Stimulated activated CD4-positive, alpha-beta T cell treated with anti-CD3 and anti-CD28 coated beads, Interleukin-15, amount 100 ng/mL, for 48 hours (primary cell): ENCODE measurements at regions not wholly inside any gene's neighbourhood (a gene's known extent, or its start where the extent isn't known, plus 50 kb on each side); places are given as distances from the start of the nearest gene placed in this dataset.
"Not testable (repeated sequence)": the region's sequence is repeated elsewhere in the genome, so short reads cannot be mapped to it uniquely, and the experiment has no call there.

Experiments used
- DNase-seq, 2 donors: peaks; one replicate each; pipeline ENCODE4 v3.0.0-alpha.2; 2020; ENCODE audit warnings: low read depth in 2 of 2

GRCh38 chr4:3926969-3927755, 161.0 kb downstream of the ADRA2C start:
- not testable (repeated sequence) for DNase-seq

GRCh38 chr4:3929431-3929830, 163.2 kb downstream of the ADRA2C start:
- DNase-seq = not testable (repeated sequence)

- DNase-seq = not testable (repeated sequence)
These were observed 166.5 kb downstream of the ADRA2C start for GRCh38 chr4:3932734-3933133.

DNA sequence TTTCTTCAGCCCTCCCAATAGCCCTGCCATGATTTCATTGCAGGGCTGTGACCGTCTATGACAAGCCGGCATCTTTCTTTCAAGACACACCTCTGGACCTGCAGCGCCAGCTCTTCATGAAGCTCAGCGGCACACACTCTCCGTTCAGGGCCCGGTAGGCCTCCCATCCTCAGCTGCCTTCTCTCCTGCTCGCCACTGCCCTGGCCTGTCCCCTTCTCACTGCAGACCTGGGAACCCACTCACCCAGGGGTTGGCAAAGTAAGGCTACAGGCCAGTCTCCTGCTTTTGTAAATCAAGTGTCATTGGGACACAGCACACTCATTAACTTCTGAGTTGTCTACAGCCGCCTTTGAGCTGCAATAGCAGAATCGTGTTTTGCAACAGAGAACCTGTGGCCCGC, 169.2 kb downstream of the ADRA2C start:
- DNase-seq = not testable (repeated sequence)

GRCh38 chr4:3936184-3936583, 170.0 kb downstream of the ADRA2C start:
- no peak for DNase-seq

DNA sequence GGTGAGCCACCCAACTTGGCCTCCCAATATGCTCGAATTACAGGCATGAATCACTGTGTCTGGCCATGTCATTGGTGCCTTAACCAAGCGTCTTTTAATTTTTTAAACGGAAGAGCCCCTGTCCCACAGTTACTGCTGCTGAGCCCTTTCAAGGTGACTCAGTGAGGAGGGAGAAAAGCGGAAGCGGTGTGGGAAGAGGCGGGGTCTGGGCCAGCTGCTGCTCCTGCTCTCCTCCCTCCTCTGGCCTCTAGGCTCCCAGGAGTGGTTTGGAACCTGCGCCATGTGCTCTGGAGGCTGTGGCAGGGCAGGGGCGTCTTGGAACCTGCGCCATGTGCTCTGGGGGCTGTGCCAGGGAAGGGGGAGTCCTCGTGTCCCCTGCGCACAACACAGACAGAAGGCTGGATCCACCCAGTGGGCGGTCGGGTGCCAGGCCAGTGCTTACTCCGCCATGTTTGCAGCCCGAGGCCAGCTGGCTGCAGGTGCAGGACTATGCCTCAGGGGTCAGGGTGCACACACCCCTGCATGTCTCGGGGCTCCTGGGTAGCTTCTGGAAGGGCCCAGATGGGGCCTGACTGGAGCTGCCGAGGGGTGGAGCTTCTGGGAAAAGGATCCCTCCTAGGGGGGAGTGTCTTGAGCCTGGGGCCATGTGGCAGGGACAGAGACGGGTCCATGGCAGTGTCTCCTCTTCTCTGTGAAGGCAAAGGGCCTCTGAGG, 171.8 kb downstream of the ADRA2C start:
- not testable (repeated sequence) for DNase-seq

DNA sequence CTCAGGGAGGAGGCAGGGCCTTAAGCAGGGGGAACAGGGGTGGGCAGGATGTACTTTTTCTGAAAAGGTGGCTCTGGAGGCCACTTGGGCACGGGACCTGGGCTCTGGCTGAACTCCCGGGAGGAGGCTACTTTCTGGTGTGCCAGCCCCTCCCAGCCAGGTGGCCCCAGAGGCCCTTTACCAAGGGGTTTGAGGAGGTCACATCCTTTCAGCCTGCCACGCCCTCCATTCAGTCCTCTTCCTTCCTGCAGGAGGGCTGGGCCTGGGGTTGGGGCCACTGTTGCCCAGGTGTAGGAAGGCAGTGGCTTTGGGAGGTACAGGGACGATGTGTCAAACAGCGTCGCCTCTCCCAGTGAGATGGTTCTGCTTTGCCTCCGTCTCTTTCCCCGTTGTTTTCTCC, 172.5 kb downstream of the ADRA2C start:
- not testable (repeated sequence) for DNase-seq

DNA sequence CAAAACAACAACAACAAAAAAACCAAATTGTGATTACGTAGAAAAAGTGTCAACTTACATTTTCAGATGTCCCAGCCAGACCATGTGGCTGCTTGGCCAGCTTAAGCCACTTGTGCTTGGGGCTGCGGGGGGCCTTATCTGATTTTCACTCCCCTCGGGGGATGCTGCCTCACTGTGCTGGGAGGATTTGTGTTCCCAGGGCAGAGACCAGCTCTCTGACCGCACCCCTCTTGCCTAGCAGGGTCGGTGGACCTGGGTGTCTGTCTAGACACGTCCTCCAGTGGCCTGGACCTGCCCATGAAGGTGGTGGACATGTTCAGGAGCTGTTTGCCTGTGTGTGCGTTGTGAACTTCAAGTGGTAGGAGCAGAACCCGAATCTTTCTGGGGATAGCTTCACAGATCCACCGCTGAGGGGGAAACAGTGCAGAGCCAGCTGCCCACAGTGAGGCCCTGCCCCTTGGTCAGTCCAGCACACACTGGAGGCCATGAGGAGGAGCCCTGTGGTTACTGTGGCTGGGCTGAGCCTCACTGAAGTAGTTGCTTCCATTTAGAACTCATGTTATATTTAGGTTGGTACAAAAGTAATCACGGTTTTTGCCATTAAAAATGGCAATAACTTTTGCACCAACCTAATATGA, 173.9 kb downstream of the ADRA2C start:
- DNase-seq = not testable (repeated sequence)

- DNase-seq = not testable (repeated sequence)
These were observed 175.7 kb downstream of the ADRA2C start for GRCh38 chr4:3941735-3942522.

DNA sequence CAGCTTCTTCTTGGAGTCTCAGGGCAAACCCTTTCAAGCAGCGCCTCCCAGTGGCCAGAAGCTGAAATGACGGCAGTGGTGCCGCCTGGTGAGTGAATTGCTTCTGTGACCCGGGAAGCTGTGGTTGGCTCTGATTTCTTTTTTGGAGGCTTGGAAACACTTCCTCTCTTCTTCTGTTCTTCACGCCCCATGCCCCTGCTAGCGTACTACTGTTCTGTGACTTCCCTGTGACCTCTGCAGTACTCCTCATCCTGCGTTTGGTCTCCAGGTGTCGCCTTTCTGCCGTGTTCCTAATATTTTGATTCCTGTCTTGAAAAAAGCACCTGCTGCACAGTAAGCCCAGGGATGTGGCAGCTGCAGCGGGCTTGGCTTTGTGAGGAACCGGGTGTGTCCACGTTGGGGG, 176.4 kb downstream of the ADRA2C start:
- DNase-seq = peak in 1 of 2 donors; percentile 43

DNA sequence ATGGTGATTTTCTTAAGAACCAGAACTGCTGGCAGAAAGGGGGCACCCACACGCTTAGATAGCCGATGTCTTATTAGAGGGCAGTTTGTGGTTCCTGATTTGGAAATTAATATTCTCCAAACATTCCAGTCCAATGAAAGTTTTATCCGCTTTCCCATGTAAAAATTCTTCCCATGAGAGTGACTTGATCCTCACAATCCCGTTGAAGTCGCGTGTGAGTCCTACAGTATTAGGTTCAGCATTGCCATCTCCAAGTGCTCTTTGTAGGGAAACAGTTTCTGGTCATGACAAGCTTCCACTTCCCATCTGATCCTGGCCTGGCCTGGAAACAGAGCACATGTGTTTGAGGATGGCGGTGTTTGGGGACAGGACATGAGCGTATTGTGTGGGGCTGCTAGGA, 176.9 kb downstream of the ADRA2C start:
- not testable (repeated sequence) for DNase-seq

DNA sequence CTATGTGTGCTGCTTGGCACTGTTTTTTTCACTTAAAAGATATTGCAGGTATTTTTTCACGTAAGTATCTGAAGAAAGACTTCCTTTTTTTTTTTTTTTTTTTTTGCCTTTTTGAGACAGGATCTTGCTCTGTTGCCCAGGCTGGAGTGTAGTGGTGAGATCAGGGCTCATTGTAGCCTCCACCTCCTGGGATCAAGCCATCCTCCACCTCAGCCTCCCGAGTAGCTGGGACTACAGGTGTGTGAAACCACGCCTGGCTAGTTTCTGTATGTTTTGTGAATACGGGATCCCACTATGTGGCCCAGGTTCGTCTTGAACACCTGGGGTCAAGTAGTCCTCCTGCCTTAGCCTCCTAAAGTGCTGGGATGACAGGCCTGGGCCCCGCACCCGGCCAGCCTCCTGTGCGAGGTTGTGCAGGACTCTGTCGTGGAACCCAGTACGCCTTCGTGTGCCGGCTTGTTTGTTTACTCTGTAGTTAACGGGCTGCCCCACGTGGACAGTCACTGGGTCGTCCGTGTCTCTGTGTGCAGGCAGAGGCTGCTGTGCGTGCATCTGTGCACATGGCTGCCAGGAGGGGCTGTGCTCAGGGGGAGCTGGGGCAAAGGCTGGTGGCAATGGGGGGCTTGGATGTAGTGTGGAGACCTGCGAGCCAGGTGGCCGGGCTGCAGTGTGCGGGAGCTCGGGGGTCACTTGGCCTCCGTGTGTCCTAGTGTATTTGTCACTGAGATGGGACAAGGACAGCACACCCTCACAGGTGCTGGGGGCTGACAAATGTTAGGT, 179.5 kb downstream of the ADRA2C start:
- DNase-seq = no peak

GRCh38 chr4:3946553-3946952, 180.4 kb downstream of the ADRA2C start:
- DNase-seq = not testable (repeated sequence)

GRCh38 chr4:3947761-3948160, 181.6 kb downstream of the ADRA2C start:
- not testable (repeated sequence) for DNase-seq

GRCh38 chr4:3948210-3948609, 182.0 kb downstream of the ADRA2C start:
- DNase-seq = not testable (repeated sequence)

- peak in 1 of 2 donors; percentile 3 for DNase-seq
These were observed 183.7 kb downstream of the ADRA2C start for GRCh38 chr4:3949916-3950315.

- not testable (repeated sequence) for DNase-seq
These were observed 186.4 kb downstream of the ADRA2C start for GRCh38 chr4:3952443-3953139.

GRCh38 chr4:3953140-3953489, 186.9 kb downstream of the ADRA2C start:
- not testable (repeated sequence) for DNase-seq

DNA sequence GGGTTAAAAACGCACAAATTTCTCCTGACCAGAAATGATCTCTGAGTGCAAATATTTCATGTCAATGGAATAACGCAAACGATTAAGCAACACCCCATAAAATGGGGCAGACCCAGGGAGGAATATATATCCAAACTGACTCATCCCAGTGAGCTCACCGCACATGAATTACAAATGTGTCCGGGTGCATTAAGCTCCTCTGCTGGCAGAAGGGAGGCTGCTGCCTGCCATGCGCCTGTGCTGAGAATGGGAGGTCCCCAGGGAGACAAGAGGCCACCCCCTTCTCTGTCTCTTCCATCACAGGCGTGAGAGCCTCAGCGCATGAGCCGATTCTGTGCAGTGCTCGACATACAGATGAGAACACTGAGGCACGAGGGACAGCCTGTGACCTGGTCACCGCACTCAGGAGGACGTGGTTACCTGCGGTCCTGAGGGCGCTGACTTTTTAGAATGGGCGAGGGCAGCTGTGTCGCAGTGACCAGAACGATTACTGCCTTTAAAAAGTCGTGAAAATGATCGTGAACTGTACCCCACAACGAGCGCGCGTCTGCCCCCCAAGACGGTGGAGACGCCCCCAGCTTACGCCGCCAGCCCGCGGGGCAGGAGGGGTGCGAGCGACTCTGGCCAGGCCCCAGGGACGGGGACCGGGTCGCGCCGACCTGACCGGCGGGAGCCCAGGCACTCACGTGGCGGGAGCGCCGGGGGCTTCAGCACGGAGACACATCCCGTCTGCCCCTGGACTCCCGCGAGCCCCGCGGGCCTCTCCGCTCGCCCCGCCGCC, 188.5 kb downstream of the ADRA2C start:
- DNase-seq = peak; percentile 59 to 72
